A673 (cell line): ENCODE measurements at regions not wholly inside any gene's neighbourhood (a gene's known extent, or its start where the extent isn't known, plus 50 kb on each side); places are given as distances from the start of the nearest gene placed in this dataset.

Experiments
- EZH2 ChIP-seq: fragments of 200-600 bp; sonication (generic); IDR thresholded peaks from 2 replicates; pipeline ENCODE4 v1.6.1; 2017; ENCODE audit warnings: borderline replicate concordance, low read depth, mild to moderate bottlenecking, mixed read lengths, antibody characterized with exemption, low read length; ENCODE audit not compliant: poor library complexity, severe bottlenecking
- TF ChIP-seq, protein P1 (sequence below): fragments of 300-800, 200-600 bp; sonication (generic); conservative IDR thresholded peaks from 2 replicates; pipeline ENCODE4 v1.5.1; 2017; ENCODE audit warnings: low read depth, mild to moderate bottlenecking, antibody characterized with exemption, low read length, moderate library complexity, mixed read lengths

DNA sequence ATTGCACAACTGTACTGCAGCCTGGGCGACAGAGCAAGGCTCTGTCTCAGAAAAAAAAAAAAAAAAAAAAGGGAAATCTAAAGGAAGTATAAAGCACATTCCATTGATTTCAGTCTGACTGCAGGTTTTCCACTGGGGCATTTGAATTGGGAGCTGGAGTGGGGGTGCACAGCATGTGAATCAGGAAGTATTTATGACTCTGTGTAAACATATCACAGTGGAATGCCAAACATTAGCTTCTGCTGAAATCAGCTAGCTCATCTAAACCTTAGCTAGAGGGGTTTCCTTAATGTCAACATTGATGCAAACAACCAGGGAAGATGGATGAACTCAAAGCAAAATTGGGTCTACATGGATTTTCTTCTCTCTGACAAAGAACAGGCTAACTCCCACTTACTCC is 641.0 kb upstream of the EEF2KMT start:
- TF ChIP-seq, protein P1, sequence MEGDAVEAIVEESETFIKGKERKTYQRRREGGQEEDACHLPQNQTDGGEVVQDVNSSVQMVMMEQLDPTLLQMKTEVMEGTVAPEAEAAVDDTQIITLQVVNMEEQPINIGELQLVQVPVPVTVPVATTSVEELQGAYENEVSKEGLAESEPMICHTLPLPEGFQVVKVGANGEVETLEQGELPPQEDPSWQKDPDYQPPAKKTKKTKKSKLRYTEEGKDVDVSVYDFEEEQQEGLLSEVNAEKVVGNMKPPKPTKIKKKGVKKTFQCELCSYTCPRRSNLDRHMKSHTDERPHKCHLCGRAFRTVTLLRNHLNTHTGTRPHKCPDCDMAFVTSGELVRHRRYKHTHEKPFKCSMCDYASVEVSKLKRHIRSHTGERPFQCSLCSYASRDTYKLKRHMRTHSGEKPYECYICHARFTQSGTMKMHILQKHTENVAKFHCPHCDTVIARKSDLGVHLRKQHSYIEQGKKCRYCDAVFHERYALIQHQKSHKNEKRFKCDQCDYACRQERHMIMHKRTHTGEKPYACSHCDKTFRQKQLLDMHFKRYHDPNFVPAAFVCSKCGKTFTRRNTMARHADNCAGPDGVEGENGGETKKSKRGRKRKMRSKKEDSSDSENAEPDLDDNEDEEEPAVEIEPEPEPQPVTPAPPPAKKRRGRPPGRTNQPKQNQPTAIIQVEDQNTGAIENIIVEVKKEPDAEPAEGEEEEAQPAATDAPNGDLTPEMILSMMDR, result no peak
- no peak for TF ChIP-seq EZH2
